ENCODE measurements at regions not wholly inside any gene's neighbourhood (a gene's known extent, or its start where the extent isn't known, plus 50 kb on each side); places are given as distances from the start of the nearest gene placed in this dataset.

- H3K14ac ChIP-seq (ENCODE audit: low read length in 2 of 2) = no peak overlapping the region
- no peak overlapping the region for H2BK15ac ChIP-seq (ENCODE audit: low read depth, poor library complexity, severe bottlenecking)
- H3K27me3 ChIP-seq (ENCODE audit: control insufficient read depth in 1 of 2, insufficient read depth in 1 of 2, low read length in 2 of 2) = no peaks in the 10 kb centered on the region
- H3K4me1 ChIP-seq (ENCODE audit: control insufficient read depth, insufficient read depth, low read depth, low read length) = no peaks in the 10 kb centered on the region
- no peak overlapping the region for H3K4me2 ChIP-seq (ENCODE audit: low read length, poor library complexity, severe bottlenecking)
- no peak overlapping the region for H3K27ac ChIP-seq (ENCODE audit: low read length, poor library complexity, severe bottlenecking)
- H3K79me1 ChIP-seq (replicated peaks; ENCODE audit: low read length, poor library complexity, severe bottlenecking) = no peaks in the 10 kb centered on the region
- no peak overlapping the region for H3K9ac ChIP-seq (ENCODE audit: low read length)
- H3K36me3 ChIP-seq (ENCODE audit: control insufficient read depth in 1 of 2, insufficient read depth in 2 of 2, low read depth in 1 of 2, low read length in 2 of 2) = no peaks in the 10 kb centered on the region
- no peak overlapping the region for H4K91ac ChIP-seq (ENCODE audit: low read length)
- H2BK12ac ChIP-seq (ENCODE audit: low read length in 2 of 2) = no peak overlapping the region
- no peak overlapping the region for H2BK120ac ChIP-seq (ENCODE audit: low read depth, low read length)
- no peak overlapping the region for H3K4ac ChIP-seq (ENCODE audit: low read depth in 1 of 2, low read length in 2 of 2)
- H3K18ac ChIP-seq (ENCODE audit: low read depth in 1 of 2, low read length in 2 of 2) = no peak overlapping the region
- H2AK5ac ChIP-seq (ENCODE audit: low read length, severe bottlenecking) = no peak overlapping the region
- no peak overlapping the region for H2AFZ ChIP-seq (ENCODE audit: low read depth, low read length)
- H4K8ac ChIP-seq (ENCODE audit: low read length) = no peak overlapping the region
- H2BK5ac ChIP-seq (ENCODE audit: low read depth, low read length, poor library complexity, severe bottlenecking) = no peak overlapping the region
- H3K9me3 ChIP-seq (ENCODE audit: control insufficient read depth, low read length) = no peaks in the 10 kb centered on the region
- no peak overlapping the region for H3K23ac ChIP-seq (ENCODE audit: low read length in 2 of 2)
- no CpG with 5 or more reads among the region's 1 CpG for WGBS
- no peak overlapping the region for H3K4me3 ChIP-seq (ENCODE audit: insufficient read depth in 1 of 2, low read depth in 1 of 2, low read length in 2 of 2)
- no peak for DNase-seq
These were observed 177.0 kb upstream of the MBNL1 start for GRCh38 chr3:152091725-152092124.

DNA sequence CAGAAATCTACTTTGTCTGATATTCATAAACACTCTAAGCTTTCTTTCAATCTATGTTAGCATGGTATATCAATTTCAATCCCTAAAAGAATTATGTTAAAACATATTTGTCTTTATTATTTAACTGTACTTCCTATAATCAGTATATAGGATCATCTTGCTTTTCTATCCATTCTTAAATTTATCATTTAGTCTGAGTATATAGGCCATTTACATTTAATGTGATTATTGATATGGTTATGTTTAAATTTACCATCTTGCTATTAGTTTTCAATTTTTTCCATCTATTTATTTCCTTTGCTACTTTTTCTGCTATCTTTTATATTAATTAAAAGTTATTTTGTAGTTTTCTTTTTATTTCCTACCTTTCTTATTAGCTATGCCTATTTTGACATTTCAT lies 174.8 kb upstream of the MBNL1 start:
- Histone ChIP-seq H3K9ac (ENCODE audit: low read length) (no peak overlapping the region), H3K23ac (ENCODE audit: low read length in 2 of 2) (no peak overlapping the region), H3K79me1 (replicated peaks; ENCODE audit: low read length, poor library complexity, severe bottlenecking) (no peaks in the 10 kb centered on the region), H4K8ac (ENCODE audit: low read length) (no peak overlapping the region), H4K91ac (ENCODE audit: low read length) (no peak overlapping the region), H3K18ac (ENCODE audit: low read depth in 1 of 2, low read length in 2 of 2) (no peak overlapping the region), H2BK15ac (ENCODE audit: low read depth, poor library complexity, severe bottlenecking) (no peak overlapping the region), H3K9me3 (ENCODE audit: control insufficient read depth, low read length) (no peaks in the 10 kb centered on the region), H2AK5ac (ENCODE audit: low read length, severe bottlenecking) (no peak overlapping the region), H3K4ac (ENCODE audit: low read depth in 1 of 2, low read length in 2 of 2) (no peak overlapping the region), H3K14ac (ENCODE audit: low read length in 2 of 2) (no peak overlapping the region), H2BK120ac (ENCODE audit: low read depth, low read length) (no peak overlapping the region), H2BK12ac (ENCODE audit: low read length in 2 of 2) (no peak overlapping the region), H2BK5ac (ENCODE audit: low read depth, low read length, poor library complexity, severe bottlenecking) (no peak overlapping the region), H3K27ac (ENCODE audit: low read length, poor library complexity, severe bottlenecking) (no peak overlapping the region), H2AFZ (ENCODE audit: low read depth, low read length) (no peak overlapping the region), H3K36me3 (ENCODE audit: control insufficient read depth in 1 of 2, insufficient read depth in 2 of 2, low read depth in 1 of 2, low read length in 2 of 2) (no peaks in the 10 kb centered on the region), H3K4me1 (ENCODE audit: control insufficient read depth, insufficient read depth, low read depth, low read length) (no peaks in the 10 kb centered on the region), H3K27me3 (ENCODE audit: control insufficient read depth in 1 of 2, insufficient read depth in 1 of 2, low read length in 2 of 2) (no peaks in the 10 kb centered on the region), H3K4me3 (ENCODE audit: insufficient read depth in 1 of 2, low read depth in 1 of 2, low read length in 2 of 2) (no peak overlapping the region), H3K4me2 (ENCODE audit: low read length, poor library complexity, severe bottlenecking) (no peak overlapping the region)
- DNase-seq = no peak

GRCh38 chr3:152094406-152094805 lies 174.3 kb upstream of the MBNL1 start:
- Histone ChIP-seq H3K23ac (ENCODE audit: low read length in 2 of 2) (no peak overlapping the region), H2BK15ac (ENCODE audit: low read depth, poor library complexity, severe bottlenecking) (no peak overlapping the region), H2BK5ac (ENCODE audit: low read depth, low read length, poor library complexity, severe bottlenecking) (no peak overlapping the region)

GRCh38 chr3:152095472-152095871 lies 173.3 kb upstream of the MBNL1 start:
- H4K8ac ChIP-seq (ENCODE audit: low read length) = no peak overlapping the region
- no peak overlapping the region for H3K18ac ChIP-seq (ENCODE audit: low read depth in 1 of 2, low read length in 2 of 2)
- H3K4me3 ChIP-seq (ENCODE audit: insufficient read depth in 1 of 2, low read depth in 1 of 2, low read length in 2 of 2) = no peak overlapping the region
- no peak overlapping the region for H3K4me2 ChIP-seq (ENCODE audit: low read length, poor library complexity, severe bottlenecking)
- H2BK12ac ChIP-seq (ENCODE audit: low read length in 2 of 2) = no peak overlapping the region
- no peak overlapping the region for H2AFZ ChIP-seq (ENCODE audit: low read depth, low read length)
- no peak overlapping the region for H2BK15ac ChIP-seq (ENCODE audit: low read depth, poor library complexity, severe bottlenecking)
- H3K9ac ChIP-seq (ENCODE audit: low read length) = no peak overlapping the region
- no peak overlapping the region for H3K23ac ChIP-seq (ENCODE audit: low read length in 2 of 2)
- H2BK120ac ChIP-seq (ENCODE audit: low read depth, low read length) = no peak overlapping the region
- DNase-seq = no peak
- no peaks in the 10 kb centered on the region for H3K79me1 ChIP-seq (replicated peaks; ENCODE audit: low read length, poor library complexity, severe bottlenecking)
- H3K14ac ChIP-seq (ENCODE audit: low read length in 2 of 2) = no peak overlapping the region
- no peaks in the 10 kb centered on the region for H3K36me3 ChIP-seq (ENCODE audit: control insufficient read depth in 1 of 2, insufficient read depth in 2 of 2, low read depth in 1 of 2, low read length in 2 of 2)
- no peak overlapping the region for H2BK5ac ChIP-seq (ENCODE audit: low read depth, low read length, poor library complexity, severe bottlenecking)
- H3K4me1 ChIP-seq (ENCODE audit: control insufficient read depth, insufficient read depth, low read depth, low read length) = no peaks in the 10 kb centered on the region
- H3K27ac ChIP-seq (ENCODE audit: low read length, poor library complexity, severe bottlenecking) = no peak overlapping the region
- no peak overlapping the region for H4K91ac ChIP-seq (ENCODE audit: low read length)
- H3K4ac ChIP-seq (ENCODE audit: low read depth in 1 of 2, low read length in 2 of 2) = no peak overlapping the region
- no peaks in the 10 kb centered on the region for H3K27me3 ChIP-seq (ENCODE audit: control insufficient read depth in 1 of 2, insufficient read depth in 1 of 2, low read length in 2 of 2)
- H3K9me3 ChIP-seq (ENCODE audit: control insufficient read depth, low read length) = no peaks in the 10 kb centered on the region
- no peak overlapping the region for H2AK5ac ChIP-seq (ENCODE audit: low read length, severe bottlenecking)

More at GRCh38 chr3:152094406-152094805, 174.3 kb upstream of the MBNL1 start:
- Histone ChIP-seq H3K9me3 (ENCODE audit: control insufficient read depth, low read length) (no peaks in the 10 kb centered on the region), H3K36me3 (ENCODE audit: control insufficient read depth in 1 of 2, insufficient read depth in 2 of 2, low read depth in 1 of 2, low read length in 2 of 2) (no peaks in the 10 kb centered on the region), H2BK120ac (ENCODE audit: low read depth, low read length) (no peak overlapping the region), H2AK5ac (ENCODE audit: low read length, severe bottlenecking) (no peak overlapping the region), H2BK12ac (ENCODE audit: low read length in 2 of 2) (no peak overlapping the region), H3K18ac (ENCODE audit: low read depth in 1 of 2, low read length in 2 of 2) (no peak overlapping the region), H3K27me3 (ENCODE audit: control insufficient read depth in 1 of 2, insufficient read depth in 1 of 2, low read length in 2 of 2) (no peaks in the 10 kb centered on the region), H3K4me3 (ENCODE audit: insufficient read depth in 1 of 2, low read depth in 1 of 2, low read length in 2 of 2) (no peak overlapping the region), H3K4me1 (ENCODE audit: control insufficient read depth, insufficient read depth, low read depth, low read length) (no peaks in the 10 kb centered on the region), H3K27ac (ENCODE audit: low read length, poor library complexity, severe bottlenecking) (no peak overlapping the region), H2AFZ (ENCODE audit: low read depth, low read length) (no peak overlapping the region), H3K4ac (ENCODE audit: low read depth in 1 of 2, low read length in 2 of 2) (no peak overlapping the region), H3K9ac (ENCODE audit: low read length) (no peak overlapping the region), H3K79me1 (replicated peaks; ENCODE audit: low read length, poor library complexity, severe bottlenecking) (no peaks in the 10 kb centered on the region), H4K8ac (ENCODE audit: low read length) (no peak overlapping the region), H4K91ac (ENCODE audit: low read length) (no peak overlapping the region), H3K14ac (ENCODE audit: low read length in 2 of 2) (no peak overlapping the region), H3K4me2 (ENCODE audit: low read length, poor library complexity, severe bottlenecking) (no peak overlapping the region)
- no peak for DNase-seq
